UCSD-AML1 (cell line): ENCODE measurements at regions not wholly inside any gene's neighbourhood (a gene's known extent, or its start where the extent isn't known, plus 50 kb on each side); places are given as distances from the start of the nearest gene placed in this dataset.

Experiments used
- DNase-seq: peaks from one replicate; lab custom pipeline; 2025; ENCODE audit not compliant: unreplicated experiment; lab: John Stamatoyannopoulos, UW

DNA sequence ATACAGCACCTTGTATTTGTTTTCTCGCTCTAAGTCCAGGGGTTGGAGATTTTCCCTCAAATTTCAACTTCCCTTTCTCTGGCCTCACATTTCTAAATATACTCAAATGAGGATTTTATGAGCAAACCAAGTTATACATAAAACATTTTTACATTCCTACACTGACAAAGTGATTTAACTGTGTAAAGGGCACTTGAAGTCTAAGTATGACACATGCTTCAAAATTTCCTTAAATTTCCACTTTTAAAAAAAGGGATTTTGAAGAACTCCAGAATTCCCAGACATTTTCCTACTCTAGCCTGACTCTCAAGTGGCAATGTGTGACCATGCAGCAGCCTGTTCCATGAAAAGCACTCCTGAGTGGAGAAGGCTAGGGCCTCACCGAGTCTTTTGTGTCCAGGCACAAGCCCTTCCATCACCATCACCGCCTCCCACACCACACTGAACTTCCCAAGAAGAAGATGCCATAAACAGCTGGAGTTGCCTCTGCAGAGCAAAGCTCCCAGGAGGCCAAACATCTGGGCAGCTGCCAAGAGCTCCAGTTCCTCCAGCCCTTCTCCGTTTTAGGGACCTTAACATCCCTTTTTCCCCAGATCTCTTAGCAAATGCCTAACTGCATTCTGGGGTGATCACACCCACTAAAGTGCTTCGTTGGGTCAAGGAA is 68.9 kb downstream of the NCR2 start:
- DNase-seq, result no peak

DNA sequence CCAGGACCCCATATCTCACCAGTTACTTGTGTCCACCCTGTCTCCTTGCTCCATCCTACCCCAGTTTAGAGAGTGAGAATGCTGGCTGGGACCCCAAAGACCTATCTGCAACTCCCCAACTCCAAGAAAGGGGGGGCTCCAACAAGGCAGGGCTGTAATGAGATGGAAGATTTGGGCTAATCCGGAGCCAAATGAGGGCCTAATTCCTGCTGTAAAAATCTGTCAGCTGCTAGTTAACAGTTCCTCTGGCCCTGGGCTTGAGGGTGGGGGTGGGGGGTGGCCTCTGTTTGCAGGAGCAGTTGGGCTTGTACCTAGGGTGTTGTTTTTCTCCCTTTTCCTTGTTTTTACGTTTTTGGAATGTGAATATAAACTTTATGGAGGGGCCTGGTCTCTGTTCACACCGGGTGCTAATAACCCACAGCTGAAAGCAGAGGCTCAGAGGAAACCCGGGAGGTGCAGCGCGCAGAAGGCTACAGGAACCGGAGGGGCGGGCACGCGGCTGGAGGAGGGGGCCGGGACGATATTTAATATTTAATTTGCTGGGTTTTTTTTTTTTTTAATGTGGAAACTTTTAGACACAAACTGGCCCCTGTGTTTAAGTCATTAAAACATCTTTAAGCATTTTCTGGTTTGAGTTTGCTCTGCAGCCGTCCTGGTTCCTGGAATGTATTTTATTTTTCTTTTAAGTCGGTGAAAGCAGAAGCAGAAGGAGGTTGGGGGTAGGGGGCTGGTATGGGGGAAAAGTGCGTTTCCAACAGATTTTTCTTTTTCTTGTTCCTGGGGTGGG is 70.7 kb downstream of the NCR2 start:
- DNase-seq, result no peak

DNA sequence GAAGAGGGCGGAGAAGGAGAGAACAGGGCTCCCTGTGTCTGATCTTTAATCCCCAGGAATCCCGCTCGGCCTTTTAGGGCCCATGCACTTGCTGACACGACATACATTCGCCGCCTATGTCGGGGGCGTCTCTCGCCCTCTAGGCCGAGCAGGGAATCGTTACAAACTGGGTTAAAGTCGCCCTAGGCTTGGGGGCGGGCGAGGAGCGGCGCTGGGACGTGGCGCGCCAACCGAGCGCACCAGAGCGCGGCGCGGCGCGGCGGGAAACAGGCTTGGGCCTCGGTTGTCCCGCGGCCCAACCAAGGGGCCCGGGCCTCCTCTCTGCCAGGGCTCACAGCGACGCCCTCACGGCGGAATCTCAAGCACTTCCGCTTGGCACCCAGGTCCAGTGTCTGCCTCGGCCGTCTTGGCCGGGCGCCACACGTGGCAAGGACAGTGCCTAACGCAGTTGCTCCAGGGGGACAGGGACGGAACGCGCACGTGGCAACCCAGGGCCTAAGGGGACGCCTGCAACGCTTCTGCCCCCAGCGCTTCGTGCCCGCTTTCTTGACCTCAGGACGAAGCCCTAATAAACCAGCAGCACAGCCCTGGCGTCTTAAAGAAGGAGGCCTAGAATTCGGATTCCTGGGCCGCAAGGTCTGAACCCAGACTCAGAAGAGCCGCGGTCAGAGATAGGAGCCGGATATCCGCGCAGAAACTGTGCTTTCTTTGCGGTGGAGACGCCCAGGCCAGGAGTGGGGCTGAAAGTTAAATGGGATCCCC is 71.5 kb downstream of the NCR2 start:
- DNase-seq, result no peak

DNA sequence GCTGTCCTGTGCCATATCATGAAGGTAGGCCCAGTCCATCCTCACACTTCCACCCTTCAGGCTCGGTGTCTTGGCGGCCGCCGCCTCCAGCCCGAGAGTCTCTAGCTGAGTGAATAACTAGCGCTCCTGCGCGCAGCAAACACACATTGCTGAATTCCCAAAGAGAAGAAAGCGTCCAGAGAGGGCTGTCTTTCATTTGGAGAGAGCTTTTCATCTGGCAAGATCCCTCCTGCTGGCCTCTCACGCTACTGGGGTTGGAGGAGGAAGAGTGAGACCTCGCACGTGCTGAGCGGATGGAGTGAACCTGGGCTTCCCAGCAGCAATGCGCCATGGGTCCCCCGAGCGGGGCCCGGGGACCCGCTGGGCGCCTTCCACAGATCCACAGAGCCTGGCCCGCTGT is 73.2 kb downstream of the NCR2 start:
- DNase-seq, result no peak

DNA sequence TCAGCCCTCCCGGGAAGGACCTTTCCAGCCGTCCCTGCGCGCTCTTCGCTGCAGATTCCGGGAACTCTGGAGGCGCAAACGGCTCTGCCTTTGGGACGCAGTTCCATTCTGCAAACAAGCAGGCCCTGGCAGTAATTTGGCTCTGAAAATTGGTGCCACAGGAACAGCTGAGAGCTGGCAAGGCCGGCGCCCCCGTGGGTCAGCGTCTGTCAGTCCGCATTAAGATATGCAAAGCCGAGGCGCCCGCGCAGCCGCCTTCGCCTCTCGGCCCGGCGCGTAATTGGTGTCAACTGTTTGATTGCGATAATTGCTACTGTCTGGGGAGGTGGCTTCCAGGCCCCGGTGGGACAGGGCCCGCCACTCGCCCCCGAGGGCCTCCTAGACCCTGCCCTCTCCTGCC is 73.6 kb downstream of the NCR2 start:
- DNase-seq, result no peak

DNA sequence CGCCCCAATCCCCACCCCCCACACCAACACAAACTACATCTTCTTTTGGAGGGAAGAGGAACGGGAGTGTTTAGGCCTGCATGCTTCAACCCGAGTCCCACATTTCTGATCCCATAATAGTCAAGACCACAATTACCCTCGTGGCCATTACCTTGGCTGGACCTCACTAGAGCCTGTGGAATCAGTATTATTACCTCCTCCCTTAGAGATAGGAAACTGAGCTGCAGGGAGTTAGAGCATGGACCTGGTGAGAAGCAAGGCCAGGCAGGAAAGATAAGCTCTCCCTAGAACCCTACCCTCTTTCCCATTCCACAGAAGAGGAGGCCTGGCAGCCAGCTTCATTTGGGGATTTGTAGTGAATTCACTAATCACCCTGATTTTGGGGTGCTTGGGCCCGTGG is 74.1 kb downstream of the NCR2 start:
- no peak for DNase-seq

DNA sequence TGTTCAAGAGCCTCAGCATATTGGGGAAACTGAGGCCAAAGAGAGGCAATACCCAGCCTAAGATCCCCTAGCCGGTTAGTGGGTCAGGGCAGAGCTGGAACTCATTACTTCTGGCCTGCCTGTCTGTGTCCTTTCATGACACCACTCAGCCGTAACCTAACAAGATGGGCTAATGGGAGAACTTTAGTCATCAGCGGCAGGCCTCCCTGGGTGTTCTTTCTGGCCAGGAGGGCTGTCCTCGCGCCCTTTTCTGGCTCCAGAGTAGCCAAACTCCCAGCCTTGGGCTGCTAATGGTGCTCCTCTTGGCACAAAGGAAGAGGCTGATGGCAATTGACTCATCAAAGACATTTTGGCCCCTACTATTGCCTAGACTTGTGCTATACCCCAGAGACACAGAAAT is 76.6 kb downstream of the NCR2 start:
- no peak for DNase-seq

DNA sequence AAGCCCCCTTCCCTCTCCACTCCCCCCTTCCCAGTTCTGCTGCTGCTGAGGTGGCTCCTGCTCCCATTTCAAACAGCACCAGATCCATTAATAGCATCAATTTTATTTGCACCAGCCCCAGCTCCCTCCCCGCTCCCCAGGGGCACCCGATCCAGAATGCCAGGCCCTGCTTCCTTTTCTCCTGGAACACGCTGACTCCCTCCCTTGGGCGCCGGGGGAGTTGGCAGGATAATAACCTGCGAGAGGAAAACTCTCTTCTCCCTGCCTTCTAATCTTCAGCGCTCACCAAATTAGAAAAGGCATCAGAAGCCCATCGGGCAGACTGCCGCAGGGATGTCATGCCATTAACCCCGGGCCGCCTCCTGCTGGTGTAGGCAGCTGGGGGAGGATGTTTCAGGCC is 77.8 kb downstream of the NCR2 start:
- no peak for DNase-seq

DNA sequence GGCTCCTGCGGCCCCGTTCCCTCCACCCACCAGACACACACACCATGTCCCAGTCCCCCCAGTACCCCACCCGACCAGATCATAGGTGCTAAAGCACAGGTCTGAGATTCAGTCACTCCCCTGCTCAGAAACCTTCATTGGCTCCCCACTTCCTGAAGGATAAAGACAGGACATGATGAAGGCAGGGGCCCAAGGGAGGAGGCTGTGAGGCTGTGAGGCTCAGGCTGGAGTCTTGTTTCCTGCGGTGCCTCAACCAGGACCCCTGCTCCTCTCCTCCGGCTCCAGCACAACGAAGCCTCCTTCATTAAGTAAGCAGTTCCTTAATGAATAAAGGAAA is 81.1 kb downstream of the NCR2 start:
- no peak for DNase-seq

DNA sequence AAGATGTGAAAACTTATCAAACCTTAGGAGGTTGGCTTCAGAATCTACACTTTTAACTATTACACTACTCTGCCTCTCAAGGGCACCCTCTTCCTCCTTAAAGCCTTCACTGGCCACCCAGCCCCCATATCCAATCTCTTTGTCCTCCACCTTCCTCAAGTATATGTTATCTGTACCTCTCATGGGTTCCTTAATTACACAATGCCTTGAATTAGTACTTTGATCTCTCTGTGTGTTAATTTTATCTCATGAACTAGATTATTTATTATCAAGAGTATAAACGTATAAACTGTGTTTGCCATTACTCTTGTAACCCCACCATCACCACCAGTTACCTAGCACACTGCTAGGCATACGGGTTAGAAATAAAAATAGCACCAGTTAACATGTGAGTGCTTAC is 83.3 kb downstream of the NCR2 start:
- no peak for DNase-seq

DNA sequence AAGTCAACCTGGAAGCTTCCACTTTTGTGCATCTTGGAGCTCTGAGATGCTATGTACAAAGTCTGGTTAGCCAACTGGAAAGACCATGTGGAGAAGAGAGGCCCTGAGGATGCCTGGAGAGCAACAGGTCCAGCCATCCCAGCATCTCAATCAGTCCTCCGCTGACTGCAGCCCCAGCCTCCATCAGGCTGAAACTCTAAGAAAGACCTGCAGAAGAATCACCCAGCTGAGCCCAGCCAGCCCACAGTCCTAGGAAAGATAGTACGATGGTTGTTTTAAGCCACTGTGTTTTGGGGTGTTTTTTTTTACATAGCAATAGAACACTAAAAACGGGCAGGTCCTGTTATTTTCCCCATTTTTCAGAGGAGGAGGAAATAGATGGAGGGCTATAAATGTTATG is 84.0 kb downstream of the NCR2 start:
- no peak for DNase-seq

DNA sequence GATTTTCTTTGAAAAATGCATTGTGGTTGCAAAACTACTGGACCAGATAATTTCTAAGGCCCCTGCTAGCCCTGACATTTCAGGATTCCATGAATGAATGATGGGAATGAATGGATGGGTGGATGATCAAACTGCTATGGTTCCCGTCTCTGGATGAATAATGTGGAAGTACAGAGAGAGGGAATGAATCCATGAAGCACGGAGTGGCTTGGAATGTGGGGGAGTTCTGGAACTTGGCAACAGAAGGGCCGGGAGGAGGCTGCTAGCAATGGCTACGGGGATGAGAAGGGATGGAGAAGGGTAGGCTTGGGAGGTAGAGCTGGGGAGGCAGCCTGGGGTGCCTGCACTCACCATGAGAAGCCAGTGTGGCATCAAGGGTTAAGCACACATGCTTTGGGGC is 84.8 kb downstream of the NCR2 start:
- DNase-seq, result no peak

DNA sequence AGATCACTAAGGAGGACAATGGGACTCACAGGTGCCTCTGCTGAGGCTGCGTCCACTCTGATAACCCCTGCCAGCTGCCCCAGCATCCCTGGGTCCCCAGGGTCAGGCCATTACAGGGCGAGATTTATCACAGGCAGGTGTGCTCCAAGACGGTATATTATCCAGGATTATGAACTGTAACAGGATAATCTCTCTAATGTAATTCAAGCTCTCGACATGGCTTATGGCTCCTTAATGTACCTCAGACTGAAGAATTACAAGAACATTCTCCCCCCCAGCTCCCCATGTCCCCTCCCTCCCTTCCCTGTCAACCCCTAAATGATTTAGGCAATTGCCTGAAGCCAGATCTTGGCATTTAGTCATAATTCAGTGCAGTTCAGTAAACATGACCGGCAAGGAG is 86.8 kb downstream of the NCR2 start:
- DNase-seq, result no peak

DNA sequence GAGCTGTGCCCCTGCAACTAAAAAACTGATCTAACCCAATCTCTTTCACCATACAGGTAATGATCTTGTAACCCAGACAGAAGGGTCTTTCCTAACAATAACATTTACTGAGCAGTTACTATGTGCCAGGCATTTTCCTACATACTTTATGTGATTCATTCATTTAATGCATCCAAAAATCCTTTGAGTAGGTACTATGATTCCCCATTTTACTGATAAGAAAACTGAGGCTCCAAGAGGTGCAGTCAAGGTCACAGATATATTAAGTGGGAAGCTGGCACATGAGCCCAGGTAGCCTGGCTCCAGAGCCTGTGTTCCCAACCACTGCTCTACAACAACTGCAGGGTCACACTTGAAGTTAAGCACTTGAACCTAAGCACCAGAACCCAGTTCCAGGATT is 87.6 kb downstream of the NCR2 start:
- DNase-seq, result no peak

DNA sequence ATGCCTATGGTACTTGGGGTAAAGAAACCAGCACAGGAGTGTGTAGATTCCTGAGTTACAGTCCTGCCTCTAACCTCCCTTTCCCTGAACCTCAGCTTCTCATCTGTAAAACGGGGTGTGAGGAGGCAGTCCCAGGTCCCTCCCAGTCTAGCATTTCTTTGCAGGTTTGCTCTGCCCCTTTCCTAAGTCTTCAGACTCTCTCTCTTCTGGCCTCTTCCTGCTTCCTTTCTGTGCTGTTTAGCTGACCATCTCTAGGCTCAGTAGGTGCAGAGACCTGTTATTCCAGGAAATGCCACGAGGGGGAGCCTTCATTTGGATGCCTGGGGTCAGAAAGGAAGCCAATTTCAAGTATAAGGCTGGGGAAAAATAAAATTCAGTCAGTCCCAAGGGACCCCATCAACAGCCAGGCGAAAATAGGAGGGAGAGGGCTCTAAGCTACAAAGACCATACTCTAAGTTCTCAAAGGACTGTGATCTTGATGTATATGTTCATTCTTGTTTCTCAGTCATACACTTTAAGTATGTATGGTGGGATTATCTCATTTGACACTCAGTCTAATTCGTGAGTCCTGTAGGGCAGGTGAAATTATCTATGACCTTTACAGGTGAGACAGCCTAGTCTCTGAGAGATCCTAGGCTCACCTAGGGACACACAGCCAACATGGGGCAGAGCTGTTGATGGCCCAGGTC is 89.1 kb downstream of the NCR2 start:
- peak; percentile 76 for DNase-seq

DNA sequence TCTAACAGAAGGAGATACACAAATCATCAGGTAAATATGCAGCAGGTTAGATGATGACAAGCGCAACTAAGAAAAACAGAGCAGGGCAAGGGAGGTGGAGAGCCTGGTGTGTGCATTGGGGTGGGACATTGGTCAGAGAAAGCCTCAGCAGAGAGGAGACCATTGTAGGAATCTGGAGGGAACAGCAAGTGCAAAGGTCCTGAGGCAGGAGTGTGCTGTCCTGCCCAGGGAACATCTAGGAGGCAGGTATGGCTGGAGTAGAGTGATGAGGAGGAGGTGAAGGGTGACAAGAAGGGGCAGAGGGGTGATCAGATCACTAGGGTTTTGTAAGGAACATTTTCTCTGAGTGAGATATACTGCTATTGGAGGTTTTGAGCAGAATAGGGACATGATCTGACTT is 90.1 kb downstream of the NCR2 start:
- no peak for DNase-seq

DNA sequence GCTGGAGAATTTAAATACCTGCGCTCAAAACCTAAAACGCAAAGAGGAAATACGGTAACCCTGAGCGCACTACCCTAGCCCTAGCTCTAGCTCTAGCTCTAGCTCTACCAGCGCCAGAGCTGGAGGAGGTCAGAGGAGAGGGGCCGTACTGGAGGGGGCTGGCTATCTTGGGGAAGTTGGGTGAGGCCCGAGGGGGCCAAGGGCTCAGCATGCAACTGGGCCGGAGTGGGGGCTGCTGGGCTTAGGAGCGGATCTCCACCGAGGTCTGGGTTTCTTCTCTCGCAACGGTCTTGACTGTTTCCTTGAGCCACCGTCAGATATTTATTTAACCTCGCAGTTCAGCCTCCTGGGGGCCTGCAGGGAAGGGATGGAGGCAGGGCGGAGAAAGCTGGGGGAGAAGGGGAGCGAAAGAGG is 91.0 kb downstream of the NCR2 start:
- DNase-seq, result peak; percentile 30

DNA sequence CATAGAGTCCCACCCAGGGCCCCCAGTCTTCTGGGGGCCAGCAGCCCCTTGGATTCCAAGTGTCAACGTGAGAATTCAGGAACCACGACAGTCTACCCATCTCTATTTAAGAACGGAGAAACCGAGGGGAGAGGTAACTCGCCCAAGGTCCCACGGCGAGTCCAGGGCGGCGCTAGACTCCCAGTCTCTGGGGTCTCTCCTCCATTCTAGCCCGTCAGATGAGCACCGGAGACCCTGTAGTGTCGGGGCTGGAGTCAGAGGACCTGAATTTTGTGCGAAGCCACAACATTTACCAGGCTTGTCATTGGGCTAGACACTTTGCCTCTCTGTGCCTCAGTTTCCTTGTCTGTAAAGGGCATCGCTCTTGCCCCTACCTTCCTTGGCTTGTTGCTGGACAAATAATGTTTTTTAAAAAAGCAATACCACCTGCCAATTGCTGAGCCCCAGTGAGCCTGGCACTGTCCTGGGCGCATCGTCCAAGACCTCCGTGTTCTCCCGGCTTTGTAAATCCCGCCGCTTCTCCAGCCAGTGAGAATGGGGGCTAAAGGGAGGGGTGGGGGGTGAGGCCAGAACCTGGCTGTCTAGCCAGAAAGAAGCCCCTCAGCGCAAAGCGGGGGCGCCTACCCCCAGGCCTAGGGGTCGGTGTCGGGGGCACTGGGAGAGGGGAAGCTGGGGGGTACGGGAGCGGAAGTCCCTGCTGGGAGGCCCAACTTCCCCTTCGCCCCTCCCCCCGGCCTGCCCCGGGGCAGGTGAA is 91.7 kb downstream of the NCR2 start:
- DNase-seq, result no peak

DNA sequence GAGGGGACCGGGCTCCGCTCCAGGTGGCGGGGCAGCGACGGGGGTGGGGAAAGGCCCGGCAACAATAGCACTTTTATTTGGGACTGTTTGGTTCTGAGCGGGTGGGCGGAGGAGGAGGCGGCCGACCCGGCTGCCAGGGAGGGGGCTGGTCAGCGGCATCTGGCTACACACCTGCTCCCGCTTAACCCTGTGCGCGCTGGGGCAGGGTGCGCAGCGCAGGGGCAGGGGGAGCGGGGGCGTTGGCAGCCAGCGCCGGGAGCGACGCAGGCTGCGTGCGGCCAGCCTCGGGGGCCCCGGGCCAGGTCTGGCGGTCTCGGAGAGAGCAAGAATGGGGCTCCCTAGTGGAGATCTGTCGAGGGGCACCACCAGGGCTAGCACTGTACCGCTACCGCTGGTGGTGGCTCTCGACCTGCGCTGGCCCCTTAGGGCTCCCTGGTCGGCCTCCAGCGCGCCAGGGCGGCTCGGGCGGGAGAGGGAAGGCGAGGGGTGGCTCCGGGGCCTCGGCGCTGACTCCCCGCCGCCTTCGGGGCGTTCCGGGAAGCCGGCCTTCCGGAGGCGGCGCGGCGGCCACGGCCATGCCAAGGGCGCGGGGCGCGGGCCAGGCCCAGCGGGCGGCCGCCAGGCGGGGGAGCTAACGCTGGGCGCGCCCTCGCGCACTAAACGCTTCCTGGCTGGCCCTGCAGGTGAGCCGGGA is 92.4 kb downstream of the NCR2 start:
- DNase-seq, result peak; percentile 30

DNA sequence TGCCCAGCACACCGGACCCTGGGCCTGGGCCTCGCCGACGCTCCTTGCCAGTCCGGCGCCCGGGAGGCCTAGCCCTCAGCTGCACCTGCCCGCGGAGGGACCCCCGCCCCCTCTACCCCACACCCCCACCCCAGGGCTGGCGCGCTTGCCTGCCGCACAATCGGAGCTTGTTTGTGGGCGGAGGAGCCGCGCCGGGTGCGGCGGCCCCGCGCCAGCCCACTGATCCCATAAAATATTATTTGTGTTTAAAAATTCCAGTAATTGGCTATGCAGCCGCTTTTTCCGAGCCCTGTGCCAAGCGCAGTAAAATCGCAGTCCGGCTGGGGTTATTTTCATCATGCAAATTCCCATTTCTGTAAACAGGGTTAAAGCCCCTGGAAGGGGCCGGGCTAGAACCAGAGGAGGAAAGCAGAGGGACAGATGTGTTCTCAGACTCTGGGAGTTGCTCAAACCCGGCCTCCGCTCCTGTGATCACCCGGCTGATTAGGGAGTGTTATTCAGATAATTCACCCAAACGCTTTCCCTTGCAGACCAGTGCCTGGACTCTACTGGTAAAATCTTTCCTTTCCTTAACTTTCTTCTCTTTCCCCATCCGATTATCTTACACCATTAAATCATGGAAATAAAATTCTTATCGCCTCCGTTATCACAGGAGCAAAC is 93.1 kb downstream of the NCR2 start:
- no peak for DNase-seq
